ENCODE measurements at regions not wholly inside any gene's neighbourhood (a gene's known extent, or its start where the extent isn't known, plus 50 kb on each side); places are given as distances from the start of the nearest gene placed in this dataset.
"Not testable (repeated sequence)": the region's sequence is repeated elsewhere in the genome, so short reads cannot be mapped to it uniquely, and the experiment has no call there.

GRCh38 chr3:194950906-194951628 is 265.4 kb downstream of the FAM43A start:
- Histone ChIP-seq H3K9ac (ENCODE audit: low read length) (no peak overlapping the region), H3F3A (ENCODE audit: insufficient read depth, low read length) (no peaks in the 10 kb centered on the region), H3K27ac (ENCODE audit: low read length) (no peak overlapping the region), H3K36me3 (replicated peaks; ENCODE audit: insufficient read depth, low read length) (no peaks in the 10 kb centered on the region), H3K79me2 (ENCODE audit: low read length) (no peaks in the 10 kb centered on the region), H2AFZ (ENCODE audit: low read length) (no peak overlapping the region), H3K4me2 (ENCODE audit: low read depth, low read length) (no peak overlapping the region), H3K9me3 (replicated peaks; ENCODE audit: insufficient read depth, low read length) (no peaks in the 10 kb centered on the region), H3K4me3 (ENCODE audit: low read length) (no peak overlapping the region), H3K4me1 (ENCODE audit: low read length) (no peaks in the 10 kb centered on the region), H3K27me3 (replicated peaks; ENCODE audit: insufficient read depth, low read length) (no peaks in the 10 kb centered on the region), H4K20me1 (ENCODE audit: insufficient read depth, low read length) (no peaks in the 10 kb centered on the region), H3K9me2 (replicated peaks; ENCODE audit: insufficient read depth, low read length) (no peaks in the 10 kb centered on the region)
- no peak for DNase-seq
- TF ChIP-seq CTCF (IDR thresholded peaks at IDR 0.05; ENCODE audit: low read length) (no peak), EZH2phosphoT487 (IDR thresholded peaks at IDR 0.05; ENCODE audit: low read length) (no peak), EZH2 (optimal IDR thresholded peaks at IDR 0.05; ENCODE audit: low read depth, low read length) (no peak)

DNA sequence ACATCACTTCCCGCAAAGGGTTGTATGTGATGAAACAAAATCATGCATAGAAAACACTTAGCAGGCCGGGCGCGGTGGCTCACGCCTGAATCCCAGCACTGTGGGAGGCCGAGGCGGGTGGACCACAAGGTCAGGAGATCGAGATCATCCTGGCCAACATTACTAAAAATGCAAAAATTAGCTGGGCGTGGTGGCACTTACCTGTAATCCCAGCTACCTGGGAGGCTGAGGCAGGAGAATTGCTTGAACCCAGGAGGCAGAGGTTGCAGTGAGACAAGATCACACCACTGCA is 265.9 kb downstream of the FAM43A start:
- not testable (repeated sequence) for H3K4me3 ChIP-seq (ENCODE audit: low read length); H3K9me2 ChIP-seq (replicated peaks; ENCODE audit: insufficient read depth, low read length); H3K4me1 ChIP-seq (ENCODE audit: low read length); H3K9me3 ChIP-seq (replicated peaks; ENCODE audit: insufficient read depth, low read length); H3K79me2 ChIP-seq (ENCODE audit: low read length); H3K27me3 ChIP-seq (replicated peaks; ENCODE audit: insufficient read depth, low read length); H3K4me2 ChIP-seq (ENCODE audit: low read depth, low read length); H3K27ac ChIP-seq (ENCODE audit: low read length); H3K36me3 ChIP-seq (replicated peaks; ENCODE audit: insufficient read depth, low read length); H3K9ac ChIP-seq (ENCODE audit: low read length); H2AFZ ChIP-seq (ENCODE audit: low read length); DNase-seq; H3F3A ChIP-seq (ENCODE audit: insufficient read depth, low read length); H4K20me1 ChIP-seq (ENCODE audit: insufficient read depth, low read length)

DNA sequence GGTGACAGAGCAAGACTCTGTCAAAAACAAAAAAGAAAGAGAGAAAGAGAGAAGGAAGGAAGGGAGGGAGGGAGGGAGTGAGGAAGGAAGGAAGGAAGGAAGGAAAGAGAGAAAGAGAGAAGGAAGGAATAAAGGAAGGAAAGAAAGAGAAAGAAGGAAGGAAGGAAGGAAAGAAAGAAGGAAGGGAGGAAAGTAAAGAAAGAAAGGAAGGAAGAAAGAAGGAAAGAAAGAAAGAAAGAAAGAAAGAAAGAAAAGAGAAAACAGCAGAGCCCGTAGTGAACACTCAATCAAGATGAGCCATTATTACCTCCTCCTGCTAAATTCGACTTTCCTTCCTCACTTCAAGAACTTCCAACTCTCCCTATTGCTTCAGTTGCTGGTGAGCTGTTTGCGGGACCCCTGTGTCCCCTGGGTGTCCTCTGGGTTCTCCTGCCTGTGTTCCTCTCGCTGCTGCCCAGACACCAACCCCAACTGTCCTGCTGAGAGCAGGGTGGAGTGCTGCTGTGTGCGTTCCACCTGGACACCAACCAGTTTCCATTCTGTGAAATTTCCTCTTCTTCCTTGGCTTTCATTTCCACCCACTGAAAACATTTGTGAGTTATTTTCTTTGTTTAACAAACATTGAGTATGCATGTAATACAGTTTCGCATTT is 266.4 kb downstream of the FAM43A start:
- Histone ChIP-seq H3K4me3 (ENCODE audit: low read length) (no peak overlapping the region), H2AFZ (ENCODE audit: low read length) (no peak overlapping the region), H3K4me1 (ENCODE audit: low read length) (no peaks in the 10 kb centered on the region), H3K27me3 (replicated peaks; ENCODE audit: insufficient read depth, low read length) (no peaks in the 10 kb centered on the region), H3K4me2 (ENCODE audit: low read depth, low read length) (no peak overlapping the region), H3K27ac (ENCODE audit: low read length) (no peak overlapping the region), H3K9me3 (replicated peaks; ENCODE audit: insufficient read depth, low read length) (no peaks in the 10 kb centered on the region), H4K20me1 (ENCODE audit: insufficient read depth, low read length) (no peaks in the 10 kb centered on the region), H3K9me2 (replicated peaks; ENCODE audit: insufficient read depth, low read length) (no peaks in the 10 kb centered on the region), H3F3A (ENCODE audit: insufficient read depth, low read length) (no peaks in the 10 kb centered on the region), H3K36me3 (replicated peaks; ENCODE audit: insufficient read depth, low read length) (no peaks in the 10 kb centered on the region), H3K9ac (ENCODE audit: low read length) (no peak overlapping the region), H3K79me2 (ENCODE audit: low read length) (no peaks in the 10 kb centered on the region)
- TF ChIP-seq EZH2phosphoT487 (IDR thresholded peaks at IDR 0.05; ENCODE audit: low read length) (no peak), CTCF (IDR thresholded peaks at IDR 0.05; ENCODE audit: low read length) (no peak), EZH2 (optimal IDR thresholded peaks at IDR 0.05; ENCODE audit: low read depth, low read length) (no peak)
- no peak for DNase-seq

GRCh38 chr3:194952841-194953241 is 267.2 kb downstream of the FAM43A start:
- H3K79me2 ChIP-seq (ENCODE audit: low read length): no peaks in the 10 kb centered on the region
- no peaks in the 10 kb centered on the region for H3K36me3 ChIP-seq (replicated peaks; ENCODE audit: insufficient read depth, low read length)
- H3K4me1 ChIP-seq (ENCODE audit: low read length): no peaks in the 10 kb centered on the region
- no peak overlapping the region for H3K4me2 ChIP-seq (ENCODE audit: low read depth, low read length)
- no peaks in the 10 kb centered on the region for H4K20me1 ChIP-seq (ENCODE audit: insufficient read depth, low read length)
- no peak overlapping the region for H2AFZ ChIP-seq (ENCODE audit: low read length)
- no peak overlapping the region for H3K27ac ChIP-seq (ENCODE audit: low read length)
- H3K9me2 ChIP-seq (replicated peaks; ENCODE audit: insufficient read depth, low read length): no peaks in the 10 kb centered on the region
- no peaks in the 10 kb centered on the region for H3K27me3 ChIP-seq (replicated peaks; ENCODE audit: insufficient read depth, low read length)
- no peak overlapping the region for H3K4me3 ChIP-seq (ENCODE audit: low read length)
- no peak for TF ChIP-seq EZH2 (optimal IDR thresholded peaks at IDR 0.05; ENCODE audit: low read depth, low read length)
- TF ChIP-seq CTCF (IDR thresholded peaks at IDR 0.05; ENCODE audit: low read length): no peak
- TF ChIP-seq EZH2phosphoT487 (IDR thresholded peaks at IDR 0.05; ENCODE audit: low read length): no peak
- no peak for DNase-seq
- H3F3A ChIP-seq (ENCODE audit: insufficient read depth, low read length): no peaks in the 10 kb centered on the region
- H3K9ac ChIP-seq (ENCODE audit: low read length): no peak overlapping the region
- no peaks in the 10 kb centered on the region for H3K9me3 ChIP-seq (replicated peaks; ENCODE audit: insufficient read depth, low read length)

Measured in MM.1S (cell line).